SH-SY5Y (cell line): ENCODE measurements at regions not wholly inside any gene's neighbourhood (a gene's known extent, or its start where the extent isn't known, plus 50 kb on each side); places are given as distances from the start of the nearest gene placed in this dataset.

Experiments used
- GATA2 ChIP-seq: IDR thresholded peaks from 2 replicates; pipeline ENCODE4 v1.6.1; 2011; ENCODE audit warnings: mild to moderate bottlenecking, low read depth, low read length
- GATA3 ChIP-seq: IDR thresholded peaks from 2 replicates; pipeline ENCODE4 v1.6.1; 2011; ENCODE audit warnings: low read depth, mild to moderate bottlenecking, low read length, moderate library complexity

DNA sequence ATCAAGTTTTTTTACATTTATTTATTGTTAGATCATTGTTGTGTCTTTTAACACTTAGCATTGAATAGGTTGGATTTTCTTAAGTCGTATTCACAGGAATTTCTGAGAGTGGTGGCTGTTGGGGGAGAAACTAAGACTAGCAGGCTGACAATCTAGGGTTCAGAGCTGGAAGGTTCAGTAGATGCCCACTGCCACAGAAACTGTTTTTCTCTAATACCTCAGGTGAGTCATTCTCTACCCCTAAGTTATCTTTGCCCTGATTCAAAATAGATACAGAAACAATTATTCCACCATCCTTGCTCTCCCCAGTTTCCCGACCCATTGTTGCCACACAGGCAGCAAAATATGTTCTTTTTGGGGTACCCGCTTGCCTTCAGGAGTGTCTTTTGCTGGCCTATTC, 870.8 kb upstream of the ID2 start:
- TF ChIP-seq GATA3 (no peak), GATA2 (no peak)
